PC-3 (cell line): ENCODE measurements at regions not wholly inside any gene's neighbourhood (a gene's known extent, or its start where the extent isn't known, plus 50 kb on each side); places are given as distances from the start of the nearest gene placed in this dataset.

Experiments used
- ATAC-seq: fragments of 200-7000 bp; cut with Tn5 transposase; 2 replicates; pipeline ENCODE4 v1.9.1; 2020; ENCODE audit warnings: mild to moderate bottlenecking, moderate library complexity
- BruUV-seq: library from RNA; stranded (reverse); fragments of 400-500 nt; replicated peaks from 2 replicates; lab custom pipeline; 2021; lab: Mats Ljungman, UMichigan
- CTCF ChIA-PET: fragments of 300-600 bp; sonication (Branson Sonifier 250); formaldehyde crosslinking; loops from one replicate; lab custom pipeline; 2022; ENCODE audit warnings: antibody characterized with exemption; lab: Charles Lee
- POLR2A ChIA-PET: fragments of 300-600 bp; sonication (Branson Sonifier 250); formaldehyde crosslinking; loops from one replicate; lab custom pipeline; 2022; ENCODE audit warnings: antibody characterized with exemption; ENCODE audit not compliant: unreplicated experiment; lab: Charles Lee
- DNase-seq: peaks from one replicate; pipeline ENCODE4 v3.0.0-alpha.2; 2015
- H2AFZ ChIP-seq: fragments of 300-600 bp; sonication (generic); 2 replicates; pipeline ENCODE4 v1.6.0; 2016; ENCODE audit warnings: antibody characterized with exemption, low read length
- H3F3A ChIP-seq: fragments of 300-600 bp; sonication (generic); one replicate; pipeline ENCODE4 v1.6.0; 2017; ENCODE audit warnings: antibody characterized with exemption, low read length, control low read depth, mild to moderate bottlenecking; ENCODE audit not compliant: unreplicated experiment
- H3K27ac ChIP-seq: fragments of 300-600 bp; sonication (generic); 2 replicates; pipeline ENCODE4 v1.5.1; 2016; ENCODE audit warnings: mild to moderate bottlenecking, low read length
- H3K27me3 ChIP-seq: fragments of 300-600 bp; sonication (generic); 2 replicates; pipeline ENCODE4 v1.6.1; 2016; ENCODE audit warnings: low read length, mixed read lengths
- H3K36me3 ChIP-seq: fragments of 300-600 bp; sonication (generic); 2 replicates; pipeline ENCODE4 v1.6.1; 2016; ENCODE audit warnings: low read depth, mixed run types, low read length, mixed read lengths
- H3K4me1 ChIP-seq: fragments of 300-600 bp; sonication (generic); 2 replicates; pipeline ENCODE4 v1.5.1; 2016; ENCODE audit warnings: low read length; ENCODE audit not compliant: insufficient read depth
- H3K4me2 ChIP-seq: fragments of 300-600 bp; sonication (generic); 2 replicates; pipeline ENCODE4 v1.6.0; 2016; ENCODE audit warnings: low read length
- H3K4me3 ChIP-seq: fragments of 300-600 bp; sonication (generic); 2 replicates; pipeline ENCODE4 v1.5.1; 2016; ENCODE audit warnings: mild to moderate bottlenecking, low read length, mixed read lengths
- H3K79me2 ChIP-seq: fragments of 300-600 bp; sonication (generic); 2 replicates; pipeline ENCODE4 v1.6.1; 2017; ENCODE audit warnings: low read length, mixed read lengths
- H3K9ac ChIP-seq: fragments of 300-600 bp; sonication (generic); 2 replicates; pipeline ENCODE4 v1.6.0; 2016; ENCODE audit warnings: mild to moderate bottlenecking, low read length
- H3K9me2 ChIP-seq: fragments of 300-600 bp; sonication (generic); replicated peaks from 2 replicates; pipeline ENCODE4 v1.6.1; 2016; ENCODE audit warnings: mixed run types, low read length, mixed read lengths
- H3K9me3 ChIP-seq: fragments of 300-600 bp; sonication (generic); 2 replicates; pipeline ENCODE4 v1.6.1; 2016; ENCODE audit warnings: low read length, mixed read lengths
- H4K20me1 ChIP-seq: fragments of 300-600 bp; sonication (generic); 2 replicates; pipeline ENCODE4 v1.6.1; 2016; ENCODE audit warnings: low read length, mixed read lengths
- EZH2 ChIP-seq: fragments of 300-600 bp; sonication (generic); IDR thresholded peaks from one replicate; pipeline ENCODE4 v1.6.1; 2017; ENCODE audit warnings: antibody characterized with exemption, mild to moderate bottlenecking, low read length; ENCODE audit not compliant: unreplicated experiment
- EZH2phosphoT487 ChIP-seq: fragments of 300-600 bp; sonication (generic); IDR thresholded peaks from 2 replicates; pipeline ENCODE4 v1.6.1; 2018; ENCODE audit warnings: mild to moderate bottlenecking, antibody characterized with exemption, low read length, borderline replicate concordance
- intact Hi-C: fragments of 100-400 bp; cut with micrococcal nuclease; formaldehyde crosslinking; loops from 2 replicates; pipeline ENCODE4 v1.9.0; 2023
- TF ChIP-seq, protein P1 (sequence below): fragments of 300-600 bp; sonication (generic); conservative IDR thresholded peaks from 2 replicates; pipeline ENCODE4 v1.5.1; 2017; ENCODE audit warnings: antibody characterized with exemption, low read depth, mild to moderate bottlenecking, low read length

DNA sequence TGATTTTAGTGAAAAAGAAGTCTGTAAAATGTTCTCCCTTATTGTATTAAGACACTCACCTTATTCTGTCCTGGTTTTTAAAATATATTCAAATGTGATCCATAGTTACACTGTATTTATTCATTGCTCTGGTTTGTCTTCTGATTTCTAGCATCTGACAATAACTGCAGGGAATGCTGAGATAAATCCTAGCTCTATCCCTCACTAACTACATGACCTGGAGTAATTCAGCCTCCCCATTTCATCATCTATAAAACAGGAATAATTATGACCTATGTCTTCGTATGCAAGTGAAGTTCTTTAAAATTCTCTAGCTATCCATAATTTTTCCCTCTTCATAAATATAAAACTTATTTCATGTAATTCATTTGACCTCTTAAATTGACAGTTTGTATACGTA, 104.0 kb upstream of the ESRRG start:
- Histone ChIP-seq H3F3A (no peaks in the 10 kb centered on the region), H3K4me1 (no peaks in the 10 kb centered on the region; the same call in 1 of the 2 replicates), H3K9me3 (no peaks in the 10 kb centered on the region), H3K27me3 (no peaks in the 10 kb centered on the region), H2AFZ (no peak overlapping the region), H3K79me2 (no peaks in the 10 kb centered on the region), H3K9me2 (no peaks in the 10 kb centered on the region), H3K27ac (no peak overlapping the region), H3K36me3 (no peaks in the 10 kb centered on the region), H3K4me3 (no peak overlapping the region), H3K4me2 (no peak overlapping the region), H3K9ac (no peak overlapping the region), H4K20me1 (no peaks in the 10 kb centered on the region)
- POLR2A ChIA-PET, result no interaction called here
- TF ChIP-seq, protein P1, sequence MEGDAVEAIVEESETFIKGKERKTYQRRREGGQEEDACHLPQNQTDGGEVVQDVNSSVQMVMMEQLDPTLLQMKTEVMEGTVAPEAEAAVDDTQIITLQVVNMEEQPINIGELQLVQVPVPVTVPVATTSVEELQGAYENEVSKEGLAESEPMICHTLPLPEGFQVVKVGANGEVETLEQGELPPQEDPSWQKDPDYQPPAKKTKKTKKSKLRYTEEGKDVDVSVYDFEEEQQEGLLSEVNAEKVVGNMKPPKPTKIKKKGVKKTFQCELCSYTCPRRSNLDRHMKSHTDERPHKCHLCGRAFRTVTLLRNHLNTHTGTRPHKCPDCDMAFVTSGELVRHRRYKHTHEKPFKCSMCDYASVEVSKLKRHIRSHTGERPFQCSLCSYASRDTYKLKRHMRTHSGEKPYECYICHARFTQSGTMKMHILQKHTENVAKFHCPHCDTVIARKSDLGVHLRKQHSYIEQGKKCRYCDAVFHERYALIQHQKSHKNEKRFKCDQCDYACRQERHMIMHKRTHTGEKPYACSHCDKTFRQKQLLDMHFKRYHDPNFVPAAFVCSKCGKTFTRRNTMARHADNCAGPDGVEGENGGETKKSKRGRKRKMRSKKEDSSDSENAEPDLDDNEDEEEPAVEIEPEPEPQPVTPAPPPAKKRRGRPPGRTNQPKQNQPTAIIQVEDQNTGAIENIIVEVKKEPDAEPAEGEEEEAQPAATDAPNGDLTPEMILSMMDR, result no peak
- TF ChIP-seq EZH2phosphoT487 (no peak), EZH2 (no peak)
- ATAC-seq (no peak), DNase-seq (no peak)
- intact Hi-C loops, result no loop called here
- no TSS peak for BruUV-seq
- CTCF ChIA-PET, result no interaction called here

DNA sequence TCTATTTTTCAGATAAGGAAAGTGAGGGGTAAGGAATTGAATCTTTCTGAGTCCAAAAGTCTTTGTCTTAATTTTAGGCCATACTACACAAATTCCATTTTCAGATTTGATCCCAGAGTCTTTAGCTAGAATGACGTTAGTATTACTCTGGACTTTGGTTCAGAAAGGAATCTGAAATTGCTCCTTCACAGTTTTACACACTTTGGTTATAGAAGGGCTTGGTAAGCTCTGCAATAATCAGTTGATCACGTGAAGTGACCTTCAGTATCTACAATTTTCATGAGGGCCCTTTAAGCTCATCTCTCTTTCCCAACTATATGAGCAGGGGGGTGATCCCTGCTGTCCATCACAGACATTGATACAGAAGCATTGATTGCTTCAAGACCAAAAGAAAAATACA, 103.4 kb upstream of the ESRRG start:
- Histone ChIP-seq H2AFZ (no peak overlapping the region), H3K27me3 (no peaks in the 10 kb centered on the region), H3K79me2 (no peaks in the 10 kb centered on the region), H3K9me3 (no peaks in the 10 kb centered on the region), H3K4me2 (no peak overlapping the region), H3K4me1 (no peaks in the 10 kb centered on the region; the same call in 1 of the 2 replicates), H3K27ac (no peak overlapping the region), H3F3A (no peaks in the 10 kb centered on the region), H3K4me3 (no peak overlapping the region), H3K9ac (no peak overlapping the region), H3K9me2 (no peaks in the 10 kb centered on the region), H3K36me3 (no peaks in the 10 kb centered on the region), H4K20me1 (no peaks in the 10 kb centered on the region)
- ChIA-PET POLR2A (no interaction called here), CTCF (no interaction called here)
- intact Hi-C loops, result no loop called here
- BruUV-seq, result no TSS peak
- DNase-seq (no peak), ATAC-seq (no peak)
- TF ChIP-seq, protein P1, result no peak
- TF ChIP-seq EZH2phosphoT487, result no peak
- no peak for TF ChIP-seq EZH2

DNA sequence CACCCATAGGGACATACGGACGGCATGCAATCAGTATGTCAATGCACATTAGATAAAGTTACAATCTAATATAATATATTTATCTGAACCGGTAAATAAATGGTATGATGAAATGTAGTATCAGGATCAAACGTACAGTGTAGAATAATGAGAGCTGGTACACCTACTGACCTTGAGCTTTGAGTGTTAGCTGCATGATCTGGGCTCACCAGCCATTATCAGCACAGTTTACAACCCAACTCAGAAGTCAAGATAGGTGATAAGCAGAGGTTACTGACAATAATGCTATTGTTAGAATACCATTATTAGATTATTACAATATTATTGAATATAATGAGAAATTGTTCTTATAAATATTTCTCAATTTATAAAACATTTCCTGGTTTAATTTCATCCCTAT, 103.0 kb upstream of the ESRRG start:
- no peak overlapping the region for H3K9ac ChIP-seq
- no TSS peak for BruUV-seq
- DNase-seq (no peak), ATAC-seq (no peak)
- intact Hi-C loops, result no loop called here
- H3K9me3 ChIP-seq, result no peaks in the 10 kb centered on the region
- H3K36me3 ChIP-seq, result no peaks in the 10 kb centered on the region
- no peaks in the 10 kb centered on the region for H3K79me2 ChIP-seq
- H3K4me2 ChIP-seq, result no peak overlapping the region
- H4K20me1 ChIP-seq, result no peaks in the 10 kb centered on the region
- ChIA-PET POLR2A (no interaction called here), CTCF (no interaction called here)
- no peaks in the 10 kb centered on the region; the same call in 1 of the 2 replicates for H3K4me1 ChIP-seq
- no peak overlapping the region for H3K27ac ChIP-seq
- no peaks in the 10 kb centered on the region for H3K9me2 ChIP-seq
- no peaks in the 10 kb centered on the region for H3K27me3 ChIP-seq
- no peaks in the 10 kb centered on the region for H3F3A ChIP-seq
- TF ChIP-seq EZH2 (no peak), EZH2phosphoT487 (no peak)
- TF ChIP-seq, protein P1, result no peak
- H2AFZ ChIP-seq, result no peak overlapping the region
- no peak overlapping the region for H3K4me3 ChIP-seq
